ENCODE measurements at regions not wholly inside any gene's neighbourhood (a gene's known extent, or its start where the extent isn't known, plus 50 kb on each side); places are given as distances from the start of the nearest gene placed in this dataset.
"Not testable (repeated sequence)": the region's sequence is repeated elsewhere in the genome, so short reads cannot be mapped to it uniquely, and the experiment has no call there.

- no peak overlapping the region for H3K4me3 ChIP-seq (replicated peaks; ENCODE audit: low read depth, low read length)
- DNase-seq (ENCODE audit: low read depth): no peak
- TF ChIP-seq CTCF (IDR thresholded peaks at IDR 0.05; ENCODE audit: low read length, missing control alignments): no peak
These were observed 232.4 kb upstream of the FBXO33 start for GRCh38 chr14:39664646-39665045.

GRCh38 chr14:39641224-39641623 lies 209.0 kb upstream of the FBXO33 start:
- H3K4me3 ChIP-seq (replicated peaks; ENCODE audit: low read depth, low read length): no peak overlapping the region
- TF ChIP-seq CTCF (IDR thresholded peaks at IDR 0.05; ENCODE audit: low read length, missing control alignments): no peak
- DNase-seq (ENCODE audit: low read depth): no peak

GRCh38 chr14:39639009-39639408 lies 206.8 kb upstream of the FBXO33 start:
- H3K4me3 ChIP-seq (replicated peaks; ENCODE audit: low read depth, low read length); DNase-seq (ENCODE audit: low read depth): not testable (repeated sequence)

- TF ChIP-seq CTCF (IDR thresholded peaks at IDR 0.05; ENCODE audit: low read length, missing control alignments): no peak
- no peak for DNase-seq (ENCODE audit: low read depth)
- H3K4me3 ChIP-seq (replicated peaks; ENCODE audit: low read depth, low read length): no peak overlapping the region
These were observed 195.9 kb upstream of the FBXO33 start for GRCh38 chr14:39628087-39628486.

GRCh38 chr14:39626589-39627576 lies 194.7 kb upstream of the FBXO33 start:
- no peak overlapping the region for H3K4me3 ChIP-seq (replicated peaks; ENCODE audit: low read depth, low read length)
- DNase-seq (ENCODE audit: low read depth): no peak
- TF ChIP-seq CTCF (IDR thresholded peaks at IDR 0.05; ENCODE audit: low read length, missing control alignments): no peak

GRCh38 chr14:39621678-39622077 lies 189.4 kb upstream of the FBXO33 start:
- TF ChIP-seq CTCF (IDR thresholded peaks at IDR 0.05; ENCODE audit: low read length, missing control alignments): no peak
- DNase-seq (ENCODE audit: low read depth): no peak
- H3K4me3 ChIP-seq (replicated peaks; ENCODE audit: low read depth, low read length): no peak overlapping the region

- DNase-seq (ENCODE audit: low read depth): no peak
- TF ChIP-seq CTCF (IDR thresholded peaks at IDR 0.05; ENCODE audit: low read length, missing control alignments): no peak
- no peak overlapping the region for H3K4me3 ChIP-seq (replicated peaks; ENCODE audit: low read depth, low read length)
These were observed 189.0 kb upstream of the FBXO33 start for GRCh38 chr14:39621223-39621622.
